UCSD-AML1 (cell line): ENCODE measurements at regions not wholly inside any gene's neighbourhood (a gene's known extent, or its start where the extent isn't known, plus 50 kb on each side); places are given as distances from the start of the nearest gene placed in this dataset.

Experiments used
- DNase-seq: peaks from one replicate; lab custom pipeline; 2025; ENCODE audit not compliant: unreplicated experiment; lab: John Stamatoyannopoulos, UW

DNA sequence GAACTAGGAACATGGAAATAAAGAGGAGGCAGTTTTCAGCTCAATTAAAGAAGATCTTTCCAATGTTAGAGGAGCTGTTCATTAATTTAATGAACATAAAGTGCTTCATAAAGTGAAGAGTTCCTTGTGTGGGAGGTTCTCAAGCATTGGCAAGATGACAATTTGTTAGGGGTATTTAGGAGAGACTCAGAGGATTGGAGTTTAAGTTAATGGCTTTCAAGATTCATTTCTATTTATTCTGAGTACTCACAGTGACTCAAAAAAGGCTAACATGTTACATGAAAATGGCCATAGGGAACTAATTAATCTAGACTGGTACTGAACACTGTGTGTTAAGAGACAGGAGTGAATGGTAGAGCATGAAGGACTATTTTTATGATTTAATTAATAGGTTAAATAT, 55.4 kb upstream of the CDH12 start:
- DNase-seq = no peak

DNA sequence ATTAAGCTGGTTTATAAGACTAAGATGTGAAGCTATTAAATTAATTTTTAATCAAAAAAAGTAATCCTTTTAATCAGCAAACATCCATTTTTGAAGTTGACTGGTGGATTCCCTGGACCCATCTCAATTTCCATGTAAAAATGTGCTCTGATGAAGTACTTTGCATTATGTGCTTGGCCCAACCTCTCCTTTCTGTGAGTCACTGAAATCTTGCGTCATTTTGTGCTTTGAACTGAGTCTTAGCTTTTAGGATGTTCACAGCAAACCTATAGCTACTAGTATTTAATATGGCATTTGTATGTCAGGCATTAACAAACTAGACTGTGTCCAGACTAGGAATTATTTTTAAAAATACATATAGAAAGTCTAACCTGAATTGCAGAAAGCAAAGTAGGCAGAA, 55.0 kb upstream of the CDH12 start:
- no peak for DNase-seq
